ENCODE measurements at regions not wholly inside any gene's neighbourhood (a gene's known extent, or its start where the extent isn't known, plus 50 kb on each side); places are given as distances from the start of the nearest gene placed in this dataset.

- DNase-seq (no peak), ATAC-seq (no peak)
- Histone ChIP-seq H3K27ac (no peak overlapping the region), H3K4me3 (no peak overlapping the region), H3K36me3 (no peaks in the 10 kb centered on the region), H3K4me1 (no peaks in the 10 kb centered on the region), H3K27me3 (no peaks in the 10 kb centered on the region), H3K9me3 (no peaks in the 10 kb centered on the region)
- intact Hi-C loops (cut with DNase I) = no loop called here
- 69% methylated on average over 6 of the region's 6 CpGs for whole genome bisulfite sequencing (ENCODE audit: insufficient coverage, low coverage, low lambda C conversion rate, missing lambda C conversion rate)
- TF ChIP-seq POLR2A (IDR thresholded peaks at IDR 0.05) (no peak), CTCF (IDR thresholded peaks at IDR 0.05) (no peak)
Observed at GRCh38 chr2:6783238-6783614, 82.5 kb downstream of the CMPK2 start.

- TF ChIP-seq POLR2A (IDR thresholded peaks at IDR 0.05) = no peak
- no peak for TF ChIP-seq CTCF (IDR thresholded peaks at IDR 0.05)
- no peaks in the 10 kb centered on the region for H3K4me1 ChIP-seq
- H3K4me3 ChIP-seq = no peak overlapping the region
- H3K9me3 ChIP-seq = no peaks in the 10 kb centered on the region
- intact Hi-C loops (cut with DNase I) = no loop called here
- DNase-seq (no peak), ATAC-seq (no peak)
- 74% methylated on average over 2 of the region's 2 CpGs for WGBS (ENCODE audit: insufficient coverage, low coverage, low lambda C conversion rate, missing lambda C conversion rate)
- H3K27ac ChIP-seq = no peak overlapping the region
- H3K27me3 ChIP-seq = no peaks in the 10 kb centered on the region
- no peaks in the 10 kb centered on the region for H3K36me3 ChIP-seq
Observed at GRCh38 chr2:6784291-6784690, 81.4 kb downstream of the CMPK2 start.

- Histone ChIP-seq H3K36me3 (no peaks in the 10 kb centered on the region), H3K4me3 (no peak overlapping the region), H3K4me1 (no peaks in the 10 kb centered on the region), H3K27me3 (no peaks in the 10 kb centered on the region), H3K27ac (no peak overlapping the region), H3K9me3 (no peaks in the 10 kb centered on the region)
- intact Hi-C loops (cut with DNase I) = no loop called here
- 67% methylated on average over 4 of the region's 4 CpGs for WGBS (ENCODE audit: insufficient coverage, low coverage, low lambda C conversion rate, missing lambda C conversion rate)
- ATAC-seq (no peak), DNase-seq (no peak)
- TF ChIP-seq POLR2A (IDR thresholded peaks at IDR 0.05) = no peak
- no peak for TF ChIP-seq CTCF (IDR thresholded peaks at IDR 0.05)
Observed at GRCh38 chr2:6785493-6785892, 80.2 kb downstream of the CMPK2 start.

- ATAC-seq (no peak), DNase-seq (no peak)
- WGBS (ENCODE audit: insufficient coverage, low coverage, low lambda C conversion rate, missing lambda C conversion rate) = 29% methylated on average over 1 of the region's 1 CpG
- intact Hi-C loops (cut with DNase I) = no loop called here
- TF ChIP-seq POLR2A (IDR thresholded peaks at IDR 0.05) (no peak), CTCF (IDR thresholded peaks at IDR 0.05) (no peak)
- H3K27ac ChIP-seq = no peak overlapping the region
- H3K36me3 ChIP-seq = no peaks in the 10 kb centered on the region
- H3K4me3 ChIP-seq = no peak overlapping the region
- no peaks in the 10 kb centered on the region for H3K9me3 ChIP-seq
- no peaks in the 10 kb centered on the region for H3K4me1 ChIP-seq
- H3K27me3 ChIP-seq = no peaks in the 10 kb centered on the region
Observed at GRCh38 chr2:6787376-6787775, 78.3 kb downstream of the CMPK2 start.

GRCh38 chr2:6788614-6789013 is 77.1 kb downstream of the CMPK2 start:
- intact Hi-C loops (cut with DNase I) = no loop called here
- WGBS (ENCODE audit: insufficient coverage, low coverage, low lambda C conversion rate, missing lambda C conversion rate) = 62% methylated on average over 2 of the region's 2 CpGs
- ATAC-seq = no peak
- Histone ChIP-seq H3K4me1 (no peaks in the 10 kb centered on the region), H3K27ac (no peak overlapping the region), H3K27me3 (no peaks in the 10 kb centered on the region), H3K4me3 (no peak overlapping the region), H3K9me3 (no peaks in the 10 kb centered on the region), H3K36me3 (no peaks in the 10 kb centered on the region)
- no peak for TF ChIP-seq CTCF (IDR thresholded peaks at IDR 0.05)
- no peak for TF ChIP-seq POLR2A (IDR thresholded peaks at IDR 0.05)
- no peak for DNase-seq

All from right lobe of liver (tissue), 6 donors.